Hepatocyte (in vitro differentiated cells): ENCODE measurements at regions not wholly inside any gene's neighbourhood (a gene's known extent, or its start where the extent isn't known, plus 50 kb on each side); places are given as distances from the start of the nearest gene placed in this dataset.

Source experiments
- DNase-seq: peaks from one replicate; pipeline ENCODE4 v3.0.0-alpha.2; 2016; ENCODE audit warnings: low spot score
- H2AFZ ChIP-seq: fragments of 200-600 bp; sonication (generic); 2 replicates; pipeline ENCODE4 v1.6.0; 2016; ENCODE audit warnings: antibody characterized with exemption, mild to moderate bottlenecking
- H3K27ac ChIP-seq: fragments of 200-600 bp; sonication (generic); 2 replicates; pipeline ENCODE4 v1.5.1; 2016; ENCODE audit warnings: mild to moderate bottlenecking
- H3K27me3 ChIP-seq: fragments of 200-600 bp; sonication (generic); 2 replicates; pipeline ENCODE4 v1.6.1; 2016
- H3K36me3 ChIP-seq: fragments of 200-600 bp; sonication (generic); replicated peaks from 2 replicates; pipeline ENCODE4 v1.5.1; 2016; ENCODE audit warnings: low read depth; ENCODE audit not compliant: insufficient read depth
- H3K4me1 ChIP-seq: fragments of 200-600 bp; sonication (generic); 2 replicates; pipeline ENCODE4 v1.5.1; 2016; ENCODE audit warnings: mild to moderate bottlenecking, moderate library complexity; ENCODE audit not compliant: insufficient read depth
- H3K4me2 ChIP-seq: fragments of 200-600 bp; sonication (generic); 2 replicates; pipeline ENCODE4 v1.6.0; 2016
- H3K4me3 ChIP-seq: fragments of 200-600 bp; sonication (generic); 2 replicates; pipeline ENCODE4 v1.5.1; 2016; ENCODE audit warnings: mild to moderate bottlenecking
- H3K79me2 ChIP-seq: fragments of 200-600 bp; sonication (generic); 2 replicates; pipeline ENCODE4 v1.6.0; 2017; ENCODE audit warnings: mild to moderate bottlenecking
- H3K9me2 ChIP-seq: fragments of 200-600 bp; sonication (generic); replicated peaks from 2 replicates; pipeline ENCODE4 v1.6.0; 2017; ENCODE audit warnings: mild to moderate bottlenecking; ENCODE audit not compliant: insufficient read depth
- H3K9me3 ChIP-seq: fragments of 200-600 bp; sonication (generic); 2 replicates; pipeline ENCODE4 v1.5.1; 2016; ENCODE audit warnings: low read depth, mild to moderate bottlenecking
- H4K20me1 ChIP-seq: fragments of 200-600 bp; sonication (generic); 2 replicates; pipeline ENCODE4 v1.6.0; 2016; ENCODE audit warnings: mild to moderate bottlenecking; ENCODE audit not compliant: insufficient read depth, poor library complexity, severe bottlenecking
- CTCF ChIP-seq: fragments of 200-600 bp; sonication (generic); IDR thresholded peaks from 2 replicates; pipeline ENCODE4 v1.5.1; 2016; ENCODE audit warnings: antibody characterized with exemption, mild to moderate bottlenecking; ENCODE audit not compliant: poor library complexity
- EZH2 ChIP-seq: fragments of 200-600 bp; sonication (generic); IDR thresholded peaks from 2 replicates; pipeline ENCODE4 v1.6.1; 2016; ENCODE audit warnings: antibody characterized with exemption, mild to moderate bottlenecking, borderline replicate concordance
- EZH2phosphoT487 ChIP-seq: fragments of 200-600 bp; sonication (generic); IDR thresholded peaks from one replicate; pipeline ENCODE4 v1.6.1; 2018; ENCODE audit warnings: antibody characterized with exemption, mild to moderate bottlenecking, low read depth, moderate library complexity; ENCODE audit not compliant: unreplicated experiment, severe bottlenecking
- WGBS: methylation state at CpG from one replicate; pipeline ENCODE4 v1.1.6; 2016; ENCODE audit warnings: low lambda C conversion rate; ENCODE audit errors: missing lambda C conversion rate; 5-methylcytosine and 5-hydroxymethylcytosine counted together

- no peaks in the 10 kb centered on the region for H4K20me1 ChIP-seq
- H3K27ac ChIP-seq = no peak overlapping the region
- no peak overlapping the region for H3K4me2 ChIP-seq
- H2AFZ ChIP-seq = no peak overlapping the region
- WGBS = 75% methylated on average over 2 of the region's 2 CpGs
- no peaks in the 10 kb centered on the region for H3K79me2 ChIP-seq
- no peaks in the 10 kb centered on the region for H3K27me3 ChIP-seq
- H3K36me3 ChIP-seq = no peaks in the 10 kb centered on the region
- H3K4me3 ChIP-seq = no peak overlapping the region
- peaks cover 4% of the 10 kb centered on the region for H3K4me1 ChIP-seq
- TF ChIP-seq CTCF (no peak), EZH2phosphoT487 (no peak), EZH2 (no peak)
- no peaks in the 10 kb centered on the region for H3K9me2 ChIP-seq
- DNase-seq = no peak
- no peaks in the 10 kb centered on the region for H3K9me3 ChIP-seq
Measured at GRCh38 chr11:127639916-127640315, 639.3 kb upstream of the KIRREL3 start.

- no peak for DNase-seq
- H3K4me3 ChIP-seq = no peak overlapping the region
- H3K27ac ChIP-seq = no peak overlapping the region
- H4K20me1 ChIP-seq = no peaks in the 10 kb centered on the region
- H3K27me3 ChIP-seq = no peaks in the 10 kb centered on the region
- TF ChIP-seq CTCF (no peak), EZH2phosphoT487 (no peak), EZH2 (no peak)
- H3K4me1 ChIP-seq = no peaks in the 10 kb centered on the region
- no peak overlapping the region for H3K4me2 ChIP-seq
- H3K9me3 ChIP-seq = no peaks in the 10 kb centered on the region
- 58% methylated on average over 2 of the region's 2 CpGs for WGBS
- H3K9me2 ChIP-seq = no peaks in the 10 kb centered on the region
- no peaks in the 10 kb centered on the region for H3K79me2 ChIP-seq
- H3K36me3 ChIP-seq = no peaks in the 10 kb centered on the region
- no peak overlapping the region for H2AFZ ChIP-seq
Measured at GRCh38 chr11:127632976-127633680, 632.6 kb upstream of the KIRREL3 start.

- H3K4me3 ChIP-seq = no peak overlapping the region
- H3K9me3 ChIP-seq = no peaks in the 10 kb centered on the region
- no peaks in the 10 kb centered on the region for H3K27me3 ChIP-seq
- H3K9me2 ChIP-seq = no peaks in the 10 kb centered on the region
- no peak overlapping the region for H2AFZ ChIP-seq
- no peak for TF ChIP-seq CTCF
- TF ChIP-seq EZH2 = no peak
- TF ChIP-seq EZH2phosphoT487 = no peak
- H3K79me2 ChIP-seq = no peaks in the 10 kb centered on the region
- no peaks in the 10 kb centered on the region for H4K20me1 ChIP-seq
- no peaks in the 10 kb centered on the region for H3K4me1 ChIP-seq
- no peaks in the 10 kb centered on the region for H3K36me3 ChIP-seq
- 87% methylated on average over 4 of the region's 4 CpGs for WGBS
- no peak overlapping the region for H3K4me2 ChIP-seq
- H3K27ac ChIP-seq = no peak overlapping the region
- DNase-seq = no peak
Measured at GRCh38 chr11:127632546-127632945, 632.0 kb upstream of the KIRREL3 start.

- DNase-seq = no peak
- Histone ChIP-seq H3K9me3 (no peaks in the 10 kb centered on the region), H3K36me3 (no peaks in the 10 kb centered on the region), H3K4me2 (no peak overlapping the region), H3K9me2 (no peaks in the 10 kb centered on the region), H3K79me2 (no peaks in the 10 kb centered on the region), H2AFZ (no peak overlapping the region), H3K4me3 (no peak overlapping the region), H4K20me1 (no peaks in the 10 kb centered on the region), H3K4me1 (no peaks in the 10 kb centered on the region), H3K27me3 (no peaks in the 10 kb centered on the region), H3K27ac (no peak overlapping the region)
- 88% methylated on average over 5 of the region's 5 CpGs for WGBS
- no peak for TF ChIP-seq EZH2phosphoT487
- no peak for TF ChIP-seq CTCF
- no peak for TF ChIP-seq EZH2
Measured at GRCh38 chr11:127631974-127632373, 631.4 kb upstream of the KIRREL3 start.
